CD4-positive, alpha-beta T cell (primary cell): ENCODE measurements at regions not wholly inside any gene's neighbourhood (a gene's known extent, or its start where the extent isn't known, plus 50 kb on each side); places are given as distances from the start of the nearest gene placed in this dataset.

Experiments used
- ATAC-seq: fragments of 200-7000 bp; cut with Tn5 transposase; one replicate; pipeline ENCODE4 v1.10.0; 2022; ENCODE audit warnings: mild to moderate bottlenecking; ENCODE audit not compliant: poor library complexity
- CTCF ChIA-PET: fragments of 350-600 bp; sonication (Branson Sonifier 250); formaldehyde crosslinking; loops from one replicate; lab custom pipeline; 2021; ENCODE audit warnings: antibody characterized with exemption, inconsistent platforms; lab: Charles Lee
- POLR2A ChIA-PET: fragments of 350-600 bp; sonication (Branson Sonifier 250); formaldehyde crosslinking; loops from one replicate; lab custom pipeline; 2021; ENCODE audit warnings: antibody characterized with exemption, inconsistent platforms; lab: Charles Lee
- DNase-seq, 14 experiments: peaks; one replicate each; pipeline ENCODE4 v3.0.0-alpha.2; 2013 to 2020; ENCODE audit warnings: mixed read lengths in 2 of 14
- H3K27ac ChIP-seq, 2 donors: one replicate each; pipeline versions ENCODE4 v1.5.1 to v1.7.0; 2013; ENCODE audit warnings: low read length in 2 of 2, low read depth in 1 of 2, mild to moderate bottlenecking in 1 of 2
- H3K27me3 ChIP-seq, 2 experiments: 1 replicate in 1 of 2; 2 replicates in 1 of 2; pipeline versions ENCODE4 v1.6.1 to v1.7.0; 2013; ENCODE audit warnings: low read length in 2 of 2, control low read depth in 1 of 2, mild to moderate bottlenecking in 1 of 2, moderate library complexity in 1 of 2; ENCODE audit not compliant: insufficient read depth in 2 of 2, control insufficient read depth in 1 of 2
- H3K36me3 ChIP-seq: one replicate; pipeline ENCODE4 v1.6.1; 2013; ENCODE audit warnings: low read length, control low read depth; ENCODE audit not compliant: insufficient read depth
- H3K4me1 ChIP-seq: one replicate; pipeline ENCODE4 v1.6.1; 2013; ENCODE audit warnings: low read length, control low read depth; ENCODE audit not compliant: insufficient read depth
- H3K4me3 ChIP-seq: one replicate; pipeline ENCODE4 v1.5.1; 2013; ENCODE audit warnings: mild to moderate bottlenecking, low read length, moderate library complexity
- H3K9me3 ChIP-seq, 2 experiments: 1 replicate in 1 of 2; 2 replicates in 1 of 2; pipeline versions ENCODE4 v1.6.1 to v1.7.0; 2013; ENCODE audit warnings: low read length in 2 of 2, mild to moderate bottlenecking in 2 of 2, control low read depth in 1 of 2, moderate library complexity in 1 of 2; ENCODE audit not compliant: control insufficient read depth in 1 of 2, insufficient read depth in 1 of 2
- H3K27ac Mint-ChIP-seq: one replicate; pipeline ENCODE4 v1.8.0; 2020; ENCODE audit warnings: mixed read lengths
- H3K27me3 Mint-ChIP-seq: one replicate; pipeline ENCODE4 v1.8.0; 2021; ENCODE audit warnings: mixed read lengths
- H3K36me3 Mint-ChIP-seq: one replicate; pipeline ENCODE4 v1.8.0; 2021; ENCODE audit warnings: low read depth, mixed read lengths
- H3K4me1 Mint-ChIP-seq: one replicate; pipeline ENCODE4 v1.8.0; 2021; ENCODE audit warnings: low read depth, mixed read lengths
- H3K4me3 Mint-ChIP-seq: one replicate; pipeline ENCODE4 v1.8.0; 2020; ENCODE audit warnings: mild to moderate bottlenecking, mixed read lengths
- H3K9me3 Mint-ChIP-seq: one replicate; pipeline ENCODE4 v1.8.0; 2020; ENCODE audit warnings: mixed read lengths
- CTCF ChIP-seq: fragments of 200-600 bp; IDR thresholded peaks from one replicate; pipeline ENCODE4 v1.8.0; 2022; ENCODE audit warnings: antibody characterized with exemption, mild to moderate bottlenecking
- intact Hi-C, 2 experiments: fragments of 100-400 bp; cut with DNase I in 1 of 2; cut with micrococcal nuclease in 1 of 2; formaldehyde crosslinking; loops; one replicate each; pipeline versions ENCODE4 v1.15.1 to v1.9.0; 2023 to 2025; cut with DNase I, micrococcal nuclease

DNA sequence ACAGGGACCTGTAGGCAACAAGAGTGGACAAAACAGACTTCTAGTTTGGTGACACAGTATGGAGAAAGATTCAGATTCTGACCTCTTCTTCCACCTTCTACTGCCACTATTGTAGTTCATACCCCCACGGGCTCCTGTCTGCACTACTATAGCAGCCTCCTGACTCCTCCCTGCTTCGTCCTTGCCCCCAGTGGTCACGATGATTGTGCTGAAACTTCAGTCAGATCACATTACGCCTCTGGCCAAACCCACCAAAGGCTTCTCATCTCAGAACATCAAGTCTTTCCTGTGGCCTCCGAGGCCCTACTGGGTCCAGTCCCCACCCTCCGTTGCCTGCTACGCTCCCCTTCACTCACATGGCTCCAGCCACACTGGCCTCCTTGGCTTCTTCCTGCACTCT is 147.6 kb downstream of the CYP26B1 start:
- no peak for TF ChIP-seq CTCF
- peaks cover 0 to 4% of the 10 kb centered on the region in 2 experiments for H3K9me3 ChIP-seq
- Mint-ChIP-seq H3K36me3 (no peaks in the 10 kb centered on the region), H3K4me1 (no peaks in the 10 kb centered on the region), H3K4me3 (no peak overlapping the region), H3K9me3 (no peaks in the 10 kb centered on the region), H3K27ac (no peak overlapping the region), H3K27me3 (peaks cover 30% of the 10 kb centered on the region)
- DNase-seq (no peak), ATAC-seq (no peak)
- intact Hi-C loops, result no loop called here
- H3K4me3 ChIP-seq, result no peak overlapping the region
- H3K27me3 ChIP-seq, result no peaks in the 10 kb centered on the region
- H3K27ac ChIP-seq, result no peak overlapping the region
- no peaks in the 10 kb centered on the region for H3K36me3 ChIP-seq
- ChIA-PET CTCF (no interaction called here), POLR2A (no interaction called here)
- no peaks in the 10 kb centered on the region for H3K4me1 ChIP-seq

GRCh38 chr2:71999580-71999979 is 148.1 kb downstream of the CYP26B1 start:
- no peaks in the 10 kb centered on the region for H3K27me3 ChIP-seq
- CTCF ChIA-PET, result no interaction called here
- POLR2A ChIA-PET, result no interaction called here
- no peaks in the 10 kb centered on the region for H3K36me3 ChIP-seq
- Mint-ChIP-seq H3K4me1 (no peaks in the 10 kb centered on the region), H3K4me3 (no peak overlapping the region), H3K36me3 (no peaks in the 10 kb centered on the region), H3K27ac (no peak overlapping the region), H3K9me3 (no peaks in the 10 kb centered on the region), H3K27me3 (peaks cover 29% of the 10 kb centered on the region)
- H3K27ac ChIP-seq, result no peak overlapping the region
- no peaks in the 10 kb centered on the region for H3K4me1 ChIP-seq
- ATAC-seq, result no peak
- no peak overlapping the region for H3K4me3 ChIP-seq
- TF ChIP-seq CTCF, result no peak
- no peak for DNase-seq
- H3K9me3 ChIP-seq, result peaks cover 0 to 4% of the 10 kb centered on the region in 2 experiments
- intact Hi-C loops, result no loop called here

DNA sequence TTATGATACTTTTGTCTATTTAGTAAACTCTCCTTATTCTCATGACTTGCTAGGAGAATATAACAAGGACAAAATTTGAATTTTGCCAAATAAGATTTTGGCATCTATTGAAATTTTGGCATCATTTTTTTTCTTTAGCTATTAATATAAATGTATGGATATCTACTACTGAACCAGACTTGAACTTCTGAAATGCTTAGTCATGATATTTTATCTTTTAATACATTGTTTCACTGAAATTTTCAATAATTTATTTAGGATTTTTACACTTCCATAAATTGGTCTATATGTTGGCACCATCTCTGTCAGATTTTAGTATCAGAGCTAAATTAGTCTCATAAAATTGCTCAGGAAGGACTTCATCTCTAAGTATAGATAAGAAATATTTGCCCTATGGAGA is 149.8 kb downstream of the CYP26B1 start:
- no peaks in the 10 kb centered on the region for H3K36me3 ChIP-seq
- H3K36me3 Mint-ChIP-seq, result no peaks in the 10 kb centered on the region
- no peaks in the 10 kb centered on the region for H3K4me1 ChIP-seq
- CTCF ChIA-PET, result no interaction called here
- H3K4me3 Mint-ChIP-seq, result no peak overlapping the region
- POLR2A ChIA-PET, result no interaction called here
- no peak overlapping the region for H3K27ac Mint-ChIP-seq
- no peaks in the 10 kb centered on the region for H3K9me3 ChIP-seq
- H3K9me3 Mint-ChIP-seq, result no peaks in the 10 kb centered on the region
- DNase-seq (no peak), ATAC-seq (no peak)
- peaks cover 25% of the 10 kb centered on the region for H3K27me3 Mint-ChIP-seq
- no peak overlapping the region for H3K4me3 ChIP-seq
- no peak for TF ChIP-seq CTCF
- intact Hi-C loops, result no loop called here
- no peaks in the 10 kb centered on the region for H3K27me3 ChIP-seq
- H3K27ac ChIP-seq, result no peak overlapping the region
- no peaks in the 10 kb centered on the region for H3K4me1 Mint-ChIP-seq
